HepG2 (cell line): ENCODE measurements at regions not wholly inside any gene's neighbourhood (a gene's known extent, or its start where the extent isn't known, plus 50 kb on each side); places are given as distances from the start of the nearest gene placed in this dataset.

ENCODE experiments used
- ATAC-seq: fragments of 200-7000 bp; cut with Tn5 transposase; 3 replicates; pipeline ENCODE4 v1.9.1; 2020; ENCODE audit warnings: mild to moderate bottlenecking, moderate library complexity
- BruUV-seq: library from RNA; stranded (reverse); fragments of 400-500 nt; replicated peaks from 2 replicates; lab custom pipeline; 2021; lab: Mats Ljungman, UMichigan
- CTCF ChIA-PET: fragments of 300-600 bp; formaldehyde crosslinking; extraction: SDS; loops from one replicate; lab custom pipeline; 2021; ENCODE audit warnings: low total read pairs, inconsistent platforms, low intra/inter-chr PET ratio; lab: Yijun Ruan, JAX
- POLR2A ChIA-PET: fragments of 350-600 bp; sonication (Branson Sonifier 250); formaldehyde crosslinking; loops from one replicate; lab custom pipeline; 2020; ENCODE audit warnings: antibody characterized with exemption, inconsistent platforms; lab: Yijun Ruan, JAX
- DNase-seq: peaks from one replicate; pipeline ENCODE4 v3.0.0-alpha.2; 2015; ENCODE audit warnings: low spot score
- FAIRE-seq: peaks from 3 replicates; lab custom pipeline; 2011; peaks lifted over from hg19 to GRCh38; lab: Jason Lieb, UNC
- H2AFZ ChIP-seq: one replicate; pipeline ENCODE4 v1.6.1; 2011; ENCODE audit warnings: low read length, inconsistent platforms
- H3K27ac ChIP-seq: fragments of 300-600 bp; 3 replicates; pipeline ENCODE4 v1.8.0; 2011; ENCODE audit warnings: mixed run types, mild to moderate bottlenecking, mixed read lengths, low read length, inconsistent platforms; ENCODE audit not compliant: insufficient read depth; ENCODE audit errors: extremely low read length
- H3K27me3 ChIP-seq, 2 experiments: fragments of 200-600 bp in 1 of 2; 2 replicates in 1 of 2; 3 replicates in 1 of 2; pipeline versions ENCODE4 v1.6.0 to v1.8.0; 2011; ENCODE audit warnings: low read length in 2 of 2, mild to moderate bottlenecking in 2 of 2, moderate library complexity in 2 of 2, inconsistent platforms in 1 of 2; ENCODE audit not compliant: insufficient read depth in 2 of 2, control insufficient read depth in 1 of 2
- H3K36me3 ChIP-seq, 2 experiments: fragments of 200-600 bp in 1 of 2; replicated peaks in 1 of 2; 2 replicates in 1 of 2; 3 replicates in 1 of 2; pipeline versions ENCODE4 v1.5.1 to v1.8.0; 2011; ENCODE audit warnings: low read length in 2 of 2, inconsistent platforms in 1 of 2; ENCODE audit not compliant: insufficient read depth in 2 of 2, control insufficient read depth in 1 of 2
- H3K4me1 ChIP-seq: 2 replicates; pipeline ENCODE4 v1.5.1; 2012; ENCODE audit warnings: low read length, inconsistent platforms; ENCODE audit not compliant: insufficient read depth
- H3K4me2 ChIP-seq: 2 replicates; pipeline ENCODE4 v1.6.0; 2011; ENCODE audit warnings: low read depth, low read length, inconsistent platforms
- H3K4me3 ChIP-seq, 3 experiments: fragments of 200-600 bp in 1 of 3; sonication (generic), shearing (Covaris generic) in 1 of 3; replicated peaks in 1 of 3; 2 replicates each; pipeline ENCODE4 v1.5.1; 2011 to 2016; ENCODE audit warnings: low read length in 3 of 3, inconsistent platforms in 2 of 3, low read depth in 2 of 3, mild to moderate bottlenecking in 2 of 3, control low read depth in 1 of 3, mixed read lengths in 1 of 3; ENCODE audit not compliant: insufficient read depth in 1 of 3
- H3K79me2 ChIP-seq: one replicate; pipeline ENCODE4 v1.6.1; 2011; ENCODE audit warnings: low read length, inconsistent platforms; ENCODE audit not compliant: insufficient read depth
- H3K9ac ChIP-seq: 2 replicates; pipeline ENCODE4 v1.6.0; 2011; ENCODE audit warnings: mild to moderate bottlenecking, low read depth, low read length, inconsistent platforms; ENCODE audit not compliant: insufficient read depth
- H3K9me3 ChIP-seq: 2 replicates; pipeline ENCODE4 v1.5.1; 2012; ENCODE audit warnings: mild to moderate bottlenecking, low read length
- H4K20me1 ChIP-seq: 2 replicates; pipeline ENCODE4 v1.6.0; 2011; ENCODE audit warnings: inconsistent platforms, mild to moderate bottlenecking, low read length, moderate library complexity; ENCODE audit not compliant: insufficient read depth
- HOMEZ ChIP-seq: IDR thresholded peaks from 2 replicates; pipeline ENCODE4 v1.6.1; 2016; ENCODE audit warnings: low read depth
- IKZF5 ChIP-seq: IDR thresholded peaks from 2 replicates; pipeline ENCODE4 v1.6.1; 2018; ENCODE audit warnings: missing genetic modification reagents, mild to moderate bottlenecking, missing compliant biosample characterization
- KAT2B ChIP-seq: fragments of 150-350 bp; IDR thresholded peaks from 2 replicates; pipeline ENCODE4 v1.6.1; 2014; ENCODE audit warnings: low read depth, low read length, borderline replicate concordance
- MXD1 ChIP-seq: sonication (generic); formaldehyde crosslinking; IDR thresholded peaks from 2 replicates; pipeline ENCODE4 v1.4.0; 2020; ENCODE audit warnings: mild to moderate bottlenecking, missing genetic modification reagents
- SNAPC5 ChIP-seq: sonication (generic); formaldehyde crosslinking; IDR thresholded peaks from 2 replicates; pipeline ENCODE4 v1.8.1; 2023; ENCODE audit warnings: mild to moderate bottlenecking, missing genetic modification reagents, borderline replicate concordance
- STAG1 ChIP-seq: sonication (generic); formaldehyde crosslinking; IDR thresholded peaks from 2 replicates; pipeline ENCODE4 v1.4.0; 2020; ENCODE audit warnings: missing genetic modification reagents
- TBX2 ChIP-seq: sonication (generic); formaldehyde crosslinking; IDR thresholded peaks from 2 replicates; pipeline ENCODE4 v1.5.0; 2020; ENCODE audit warnings: missing genetic modification reagents, mild to moderate bottlenecking, borderline replicate concordance
- ZMAT5 ChIP-seq: sonication (generic); formaldehyde crosslinking; IDR thresholded peaks from 2 replicates; pipeline ENCODE4 v1.5.0; 2020; ENCODE audit warnings: mild to moderate bottlenecking, low read depth, missing genetic modification reagents, borderline replicate concordance
- ZNF274 ChIP-seq: sonication (generic); formaldehyde crosslinking; IDR thresholded peaks from 2 replicates; pipeline ENCODE4 v1.5.1; 2020; ENCODE audit warnings: mild to moderate bottlenecking, missing genetic modification reagents
- ZNF562 ChIP-seq: sonication (generic); formaldehyde crosslinking; IDR thresholded peaks from 2 replicates; pipeline ENCODE4 v1.8.0; 2022; ENCODE audit warnings: missing genetic modification reagents, borderline replicate concordance
- ZNF615 ChIP-seq: sonication (generic); formaldehyde crosslinking; IDR thresholded peaks from 2 replicates; pipeline ENCODE4 v1.5.0; 2020; ENCODE audit warnings: mild to moderate bottlenecking, missing genetic modification reagents, borderline replicate concordance
- ZNF710 ChIP-seq: sonication (generic); formaldehyde crosslinking; IDR thresholded peaks from 2 replicates; pipeline ENCODE4 v1.5.0; 2020; ENCODE audit warnings: mild to moderate bottlenecking, missing genetic modification reagents, borderline replicate concordance
- ZNF850 ChIP-seq: sonication (generic); formaldehyde crosslinking; conservative IDR thresholded peaks from 2 replicates; pipeline ENCODE4 v1.9.0; 2021; ENCODE audit warnings: mild to moderate bottlenecking, missing genetic modification reagents
- ZZZ3 ChIP-seq: sonication (generic); formaldehyde crosslinking; IDR thresholded peaks from 2 replicates; pipeline ENCODE4 v1.4.0; 2020; ENCODE audit warnings: missing genetic modification reagents, mild to moderate bottlenecking, borderline replicate concordance
- WGBS: methylation state at CpG from one replicate; pipeline ENCODE4 v1.1.6; 2017; ENCODE audit warnings: low lambda C conversion rate; 5-methylcytosine and 5-hydroxymethylcytosine counted together
- in situ Hi-C: cut with HindIII; loops from 2 replicates; pipeline ENCODE4 v1.10.0; 2017; ENCODE audit warnings: low pct_unique_long_range_greater_than_20kb; ENCODE audit not compliant: extremely low pct_ligation_motif_present
- intact Hi-C: fragments of 100-400 bp; cut with micrococcal nuclease; formaldehyde crosslinking; loops from one replicate; pipeline ENCODE4 v1.10.0; 2022; ENCODE audit not compliant: unreplicated experiment

- ATAC-seq (no peak), DNase-seq (no peak), FAIRE-seq (no peak)
- no peaks in the 10 kb centered on the region for H3K79me2 ChIP-seq
- in situ Hi-C loops (no loop called here), intact Hi-C loops (no loop called here)
- H3K9me3 ChIP-seq = no peaks in the 10 kb centered on the region; the same call in 1 of the 2 replicates
- ChIA-PET CTCF (no interaction called here), POLR2A (no interaction called here)
- H3K9ac ChIP-seq = no peak overlapping the region
- no peak overlapping the region for H3K4me3 ChIP-seq
- H4K20me1 ChIP-seq = no peaks in the 10 kb centered on the region
- no TSS peak for BruUV-seq
- no peak overlapping the region for H3K27ac ChIP-seq
- H3K27me3 ChIP-seq = no peaks in the 10 kb centered on the region
- H3K36me3 ChIP-seq = no peaks in the 10 kb centered on the region
- no peaks in the 10 kb centered on the region for H3K4me1 ChIP-seq
- no peak overlapping the region for H2AFZ ChIP-seq
- TF ChIP-seq ZMAT5 (CRISPR knock-in tag) (no peak), SNAPC5 (CRISPR knock-in tag) (no peak), MXD1 (CRISPR knock-in tag) (no peak), TBX2 (no peak), ZNF850 (no peak), STAG1 (CRISPR knock-in tag) (no peak), ZZZ3 (CRISPR knock-in tag) (no peak), ZNF615 (no peak), IKZF5 (CRISPR knock-in tag) (no peak), ZNF710 (CRISPR knock-in tag) (no peak), ZNF562 (no peak), KAT2B (no peak), HOMEZ (CRISPR knock-in tag) (no peak), ZNF274 (CRISPR knock-in tag) (no peak)
- no peak overlapping the region for H3K4me2 ChIP-seq
- 1% methylated on average over 3 of the region's 3 CpGs for WGBS
These were observed 814.0 kb downstream of the KCNT2 start for GRCh38 chr1:195794225-195794624.
